GM21825 (cell line): ENCODE measurements at regions not wholly inside any gene's neighbourhood (a gene's known extent, or its start where the extent isn't known, plus 50 kb on each side); places are given as distances from the start of the nearest gene placed in this dataset.
"Not testable (repeated sequence)": the region's sequence is repeated elsewhere in the genome, so short reads cannot be mapped to it uniquely, and the experiment has no call there.

ENCODE experiments used
- ATAC-seq: cut with Tn5 transposase; IDR thresholded peaks from one replicate; pipeline ENCODE4 v1.9.1; 2021; ENCODE audit warnings: mild to moderate bottlenecking, moderate library complexity; ENCODE audit not compliant: unreplicated experiment

DNA sequence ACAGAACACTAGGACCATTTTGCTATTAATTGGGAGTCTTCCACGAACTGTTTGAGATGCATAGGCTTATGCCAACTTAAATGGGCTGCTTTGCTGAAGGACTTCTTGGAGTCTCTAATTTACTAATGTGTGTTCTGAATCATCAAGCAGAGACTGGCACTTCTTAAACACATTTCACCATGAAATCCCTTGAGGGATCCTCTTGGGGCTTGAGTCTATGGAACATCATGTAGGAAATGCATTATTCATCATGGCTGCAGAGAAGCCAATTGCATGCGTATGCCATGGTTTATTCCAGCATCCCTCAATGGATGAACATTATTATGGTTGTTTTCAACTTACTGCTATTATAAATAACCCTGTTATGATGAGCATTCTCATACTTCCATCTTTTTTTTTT, 73.4 kb downstream of the FGD2 start:
- ATAC-seq, result no peak

GRCh38 chr6:37081042-37081607, 75.7 kb downstream of the FGD2 start:
- no peak for ATAC-seq

DNA sequence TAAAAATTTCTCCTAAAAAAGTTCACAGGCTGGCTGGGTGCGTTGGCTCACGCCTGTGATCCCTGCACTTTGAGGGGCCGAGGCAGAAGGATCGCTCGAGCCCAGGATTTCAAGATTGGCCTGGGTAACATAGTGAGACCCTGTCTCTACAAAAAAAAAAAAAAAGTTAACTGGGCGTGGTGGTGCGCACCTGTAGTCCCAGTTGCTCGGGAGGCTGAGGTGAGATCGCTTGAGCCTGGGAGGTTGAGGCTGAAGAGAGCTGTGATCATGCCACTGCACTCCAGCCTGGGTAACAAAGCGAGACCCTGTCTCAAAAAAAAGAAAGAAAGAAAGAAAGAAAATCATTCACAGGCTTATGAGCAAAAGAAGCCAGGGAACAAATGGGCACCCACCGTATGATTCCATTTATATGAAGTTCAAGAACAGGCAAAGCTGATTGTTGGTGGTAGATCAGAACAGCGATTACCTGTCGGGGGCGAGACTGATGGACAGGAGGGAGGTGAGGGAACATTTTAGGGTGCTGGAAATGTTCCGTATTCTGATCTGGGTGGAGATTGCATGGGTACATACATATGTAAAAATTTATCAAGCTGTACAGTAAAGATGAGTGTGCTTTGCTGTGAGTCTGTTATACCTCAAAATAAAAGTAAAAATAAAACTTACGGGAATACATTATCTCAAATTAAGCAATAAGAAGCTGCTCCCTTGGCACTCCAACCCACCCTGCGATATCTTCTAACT, 77.1 kb downstream of the FGD2 start:
- no peak for ATAC-seq

DNA sequence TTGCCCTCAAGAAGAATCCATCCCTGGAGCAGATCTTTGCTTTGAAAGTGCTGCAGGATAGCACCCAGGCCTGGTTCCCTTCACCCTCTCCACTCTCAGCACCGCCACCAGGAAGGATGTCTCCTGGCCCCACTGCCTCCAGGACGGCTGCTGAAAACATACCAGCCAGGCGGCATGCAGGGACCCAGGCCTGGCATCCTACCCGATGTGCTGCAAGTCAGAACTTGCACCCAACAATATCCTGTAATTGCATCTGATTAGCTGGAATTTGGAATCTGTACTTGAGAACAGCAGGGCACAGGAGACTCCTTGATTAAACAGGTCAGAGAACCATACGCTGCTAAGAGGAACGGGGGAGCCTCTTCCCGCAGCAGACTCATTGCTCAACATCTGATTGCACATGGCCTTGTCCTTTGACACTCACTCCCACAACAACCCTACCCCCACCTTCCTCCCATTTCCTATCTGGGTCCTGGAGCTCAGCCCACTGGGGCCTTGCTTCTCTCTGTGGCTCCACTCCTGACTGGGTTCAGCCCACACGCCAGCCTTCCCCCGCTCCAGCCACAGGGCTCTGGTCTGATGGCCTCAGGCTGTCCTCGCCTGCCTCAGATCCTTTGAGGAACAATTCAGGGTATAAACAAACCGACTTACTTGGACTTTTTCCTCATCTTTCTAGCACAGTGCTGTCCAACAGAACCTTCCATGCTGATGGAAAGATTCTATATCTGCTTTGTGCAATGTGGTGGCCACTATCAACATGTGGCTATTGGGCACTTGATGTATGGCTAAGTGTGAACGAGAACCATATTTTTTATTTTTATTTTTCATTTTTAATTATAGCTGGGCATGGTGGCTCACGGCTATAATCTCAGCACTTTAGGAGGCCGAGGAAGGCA, 78.0 kb downstream of the FGD2 start:
- ATAC-seq, result no peak

GRCh38 chr6:37084665-37085064, 79.2 kb downstream of the FGD2 start:
- ATAC-seq, result not testable (repeated sequence)

GRCh38 chr6:37085198-37085597, 79.7 kb downstream of the FGD2 start:
- no peak for ATAC-seq

- ATAC-seq, result no peak
These were observed 81.1 kb upstream of the PIM1 start for GRCh38 chr6:37088897-37089296.

DNA sequence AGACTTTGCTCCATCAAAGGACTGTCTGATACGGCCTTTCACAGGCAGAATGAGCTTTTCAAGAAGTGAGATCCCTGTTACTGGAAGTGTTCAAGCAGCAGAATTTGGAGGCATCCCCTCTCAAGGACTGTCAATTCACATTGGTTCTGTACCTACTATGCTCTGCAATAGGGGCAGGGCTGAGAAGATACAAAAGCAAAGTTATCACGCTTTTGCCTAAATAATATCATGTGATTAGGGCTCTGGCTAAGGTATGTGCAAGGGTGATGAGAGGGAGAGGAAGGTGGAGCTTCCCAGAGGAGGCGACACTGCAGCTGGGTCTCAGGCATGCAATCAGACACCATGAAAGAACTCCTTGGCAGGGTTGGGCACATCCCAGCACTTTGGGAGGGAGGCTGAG, 80.2 kb upstream of the PIM1 start:
- ATAC-seq, result no peak

- ATAC-seq, result not testable (repeated sequence)
These were observed 78.8 kb upstream of the PIM1 start for GRCh38 chr6:37091104-37091503.

- not testable (repeated sequence) for ATAC-seq
These were observed 78.4 kb upstream of the PIM1 start for GRCh38 chr6:37091586-37091985.

GRCh38 chr6:37092923-37093727, 76.8 kb upstream of the PIM1 start:
- no peak for ATAC-seq

- no peak for ATAC-seq
These were observed 76.3 kb upstream of the PIM1 start for GRCh38 chr6:37093728-37094069.

- ATAC-seq, result no peak
These were observed 74.0 kb upstream of the PIM1 start for GRCh38 chr6:37095997-37096396.

DNA sequence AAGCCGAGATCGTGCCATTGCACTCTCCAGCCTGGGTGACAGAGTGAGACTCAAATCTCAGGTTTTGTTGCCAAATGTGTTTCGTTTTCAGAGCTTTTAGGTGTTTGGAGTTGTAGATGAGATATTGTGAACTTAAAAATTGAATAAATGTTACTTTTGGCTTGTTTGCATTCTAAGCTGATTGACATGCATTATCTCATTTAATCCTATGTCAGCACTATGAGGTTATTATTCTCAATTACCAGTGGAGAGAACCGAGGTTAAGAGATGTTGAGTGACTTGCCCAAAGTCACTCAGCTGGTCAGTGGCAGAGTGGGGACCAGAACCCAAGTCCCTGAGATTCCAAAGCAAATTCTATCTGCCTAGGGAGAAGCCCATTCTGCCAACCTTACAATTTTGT, 72.6 kb upstream of the PIM1 start:
- no peak for ATAC-seq

DNA sequence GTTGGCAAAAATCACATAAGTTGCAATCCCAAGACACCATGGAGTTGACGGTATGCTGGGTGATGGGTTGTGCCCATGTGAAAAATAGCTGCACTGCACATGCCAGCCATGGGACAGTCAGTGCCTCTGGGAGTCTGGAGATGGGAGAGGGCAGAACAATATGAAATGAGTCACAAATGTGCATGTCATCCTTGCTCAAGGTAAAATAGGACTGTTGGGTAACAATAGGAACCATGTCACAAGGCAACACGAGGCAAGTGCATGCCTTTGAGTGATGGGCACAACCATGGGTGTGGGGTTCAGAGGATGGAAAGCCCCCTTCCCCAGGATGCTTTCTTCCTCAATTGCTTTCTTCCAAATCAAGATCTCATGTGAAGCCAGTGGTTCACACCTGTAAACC, 70.5 kb upstream of the PIM1 start:
- no peak for ATAC-seq

GRCh38 chr6:37100745-37101144, 69.2 kb upstream of the PIM1 start:
- ATAC-seq, result no peak

- ATAC-seq, result no peak
These were observed 68.0 kb upstream of the PIM1 start for GRCh38 chr6:37101991-37102298.

DNA sequence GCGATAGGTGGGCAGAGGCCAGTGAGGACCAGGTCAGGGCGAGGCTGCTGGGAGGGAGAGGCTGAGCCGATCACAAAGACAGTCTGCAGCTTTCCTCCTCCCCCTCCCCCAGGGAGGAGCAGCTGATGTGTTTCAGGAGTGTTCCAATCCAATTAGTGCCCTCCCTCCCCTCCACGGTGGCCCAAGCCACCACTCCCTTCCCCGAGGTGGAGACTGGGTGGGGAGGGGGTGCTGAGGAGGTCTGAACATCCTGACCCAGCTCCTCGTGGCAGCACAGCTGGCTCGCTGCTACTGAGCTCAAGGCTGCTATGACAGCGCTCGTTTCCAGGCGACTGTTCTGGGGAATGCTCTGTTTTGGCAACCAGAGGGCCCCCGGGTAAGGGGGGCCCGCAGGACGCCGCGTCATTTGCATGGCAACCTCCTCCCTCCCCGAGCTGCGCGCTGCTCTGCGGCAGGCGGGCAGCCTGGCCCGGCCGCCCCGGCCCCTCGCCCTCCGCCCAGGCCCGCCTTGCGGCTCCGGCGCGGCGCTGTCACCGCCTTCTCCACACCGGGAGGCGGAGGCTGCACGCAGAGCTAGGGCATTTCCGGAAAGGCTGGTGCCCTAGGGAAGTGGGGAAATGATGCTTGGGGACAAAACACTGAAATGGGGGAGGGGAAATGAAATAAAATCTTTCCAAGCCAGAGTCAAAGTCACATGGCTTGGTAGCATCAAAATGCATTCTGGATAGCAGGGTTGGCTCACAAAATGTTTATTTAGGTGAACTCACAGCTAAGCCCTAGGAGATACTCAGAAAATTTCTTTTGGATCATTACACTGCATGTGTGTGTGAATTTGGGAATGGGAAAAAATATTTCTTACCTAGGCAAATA, 67.4 kb upstream of the PIM1 start:
- peak; percentile 79 for ATAC-seq

DNA sequence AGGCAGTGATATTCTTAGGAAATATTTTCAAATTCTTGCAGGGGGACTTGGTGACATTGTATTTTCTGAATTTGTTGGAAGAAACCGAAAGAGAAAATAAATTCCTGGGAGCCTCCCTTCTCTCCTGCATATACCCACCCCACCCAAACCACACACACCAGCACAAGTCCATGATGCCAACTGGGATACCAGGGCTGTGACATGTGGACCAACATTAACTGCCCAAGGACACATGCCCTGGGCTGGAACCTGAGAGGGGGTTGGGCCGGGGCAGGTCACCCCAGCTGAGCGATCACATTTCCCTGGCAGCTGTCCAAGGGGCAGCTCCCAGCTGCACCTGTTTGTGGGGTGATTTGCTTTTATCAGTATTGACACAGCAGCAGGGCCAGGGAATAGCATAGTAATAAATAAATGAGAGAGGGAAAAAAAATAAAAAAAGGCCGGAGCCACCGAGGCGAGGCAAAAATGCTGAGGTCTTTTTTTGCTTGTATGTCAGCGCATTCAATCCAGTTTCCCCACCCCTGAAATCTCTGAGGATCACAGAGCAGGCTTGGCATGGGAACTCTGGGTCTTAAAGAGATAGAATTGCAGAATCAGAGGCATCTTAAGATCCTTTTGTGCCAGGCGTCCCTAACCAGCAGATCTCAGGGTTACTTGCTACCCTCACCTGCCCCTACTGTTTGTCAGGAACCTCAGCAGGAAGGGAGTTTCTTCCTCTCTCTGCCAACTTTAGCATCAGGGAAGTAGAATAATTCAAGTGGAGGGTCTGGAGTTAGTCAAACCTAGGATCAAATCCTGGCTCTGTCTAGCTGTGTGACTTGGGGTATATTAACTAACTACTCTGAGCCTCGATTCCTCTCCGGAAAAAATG, 66.5 kb upstream of the PIM1 start:
- peak; percentile 41 for ATAC-seq

DNA sequence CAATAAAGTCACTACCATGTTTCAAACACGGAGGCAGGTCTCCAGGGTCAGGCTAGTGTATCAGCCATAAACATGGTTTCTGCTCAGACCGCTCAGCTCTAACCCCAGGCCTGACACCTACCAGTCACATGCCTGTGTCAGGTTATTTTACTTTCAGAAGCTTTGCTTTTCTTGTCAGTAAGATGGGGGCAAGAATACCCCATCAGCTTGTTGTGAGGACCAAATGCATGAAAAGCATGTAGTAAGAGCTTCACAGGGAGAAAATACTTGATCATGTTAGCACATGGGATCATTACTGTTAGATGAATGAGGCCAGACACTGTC, 65.2 kb upstream of the PIM1 start:
- no peak for ATAC-seq
